Testis (tissue), 2 donors: ENCODE measurements at regions not wholly inside any gene's neighbourhood (a gene's known extent, or its start where the extent isn't known, plus 50 kb on each side); places are given as distances from the start of the nearest gene placed in this dataset.

Source experiments
- DNase-seq: peaks from one replicate; pipeline ENCODE4 v3.0.0-alpha.2; 2019
- H3K27ac ChIP-seq, 2 donors: fragments of 200-600 bp; sonication (generic); one replicate each; pipeline ENCODE4 v1.5.1; 2019
- H3K27me3 ChIP-seq: fragments of 200-600 bp; sonication (generic); one replicate; pipeline ENCODE4 v1.5.1; 2019
- H3K36me3 ChIP-seq: fragments of 200-600 bp; sonication (generic); one replicate; pipeline ENCODE4 v1.5.1; 2017; ENCODE audit warnings: low read depth; ENCODE audit errors: missing control alignments
- H3K4me1 ChIP-seq: fragments of 200-600 bp; sonication (generic); one replicate; pipeline ENCODE4 v1.5.1; 2019
- H3K4me3 ChIP-seq, 2 donors: fragments of 200-600 bp; sonication (generic); one replicate each; pipeline ENCODE4 v1.5.1; 2017 to 2019
- H3K9me3 ChIP-seq: fragments of 200-600 bp; sonication (generic); one replicate; pipeline ENCODE4 v1.5.1; 2017
- POLR2A ChIP-seq: fragments of 450-650 bp; IDR thresholded peaks from one replicate; pipeline ENCODE4 v1.6.1; 2017; ENCODE audit warnings: antibody characterized with exemption, mild to moderate bottlenecking, moderate library complexity
- WGBS, 2 donors: methylation state at CpG; one replicate each; pipeline ENCODE4 v1.1.5; 2018; 5-methylcytosine and 5-hydroxymethylcytosine counted together
- intact Hi-C: fragments of 100-400 bp; cut with DNase I; formaldehyde crosslinking; loops from one replicate; pipeline ENCODE4 v1.15.1; 2023; ENCODE audit warnings: low total_unique reads
- TF ChIP-seq, protein P1 (sequence below), 3 experiments: fragments of 450-650 bp in 2 of 3; fragments of 200-600 bp in 1 of 3; sonication (generic) in 1 of 3; IDR thresholded peaks; one replicate each; pipeline ENCODE4 v1.5.1; 2016 to 2019; ENCODE audit warnings: antibody characterized with exemption in 3 of 3, mild to moderate bottlenecking in 2 of 3, moderate library complexity in 1 of 3

DNA sequence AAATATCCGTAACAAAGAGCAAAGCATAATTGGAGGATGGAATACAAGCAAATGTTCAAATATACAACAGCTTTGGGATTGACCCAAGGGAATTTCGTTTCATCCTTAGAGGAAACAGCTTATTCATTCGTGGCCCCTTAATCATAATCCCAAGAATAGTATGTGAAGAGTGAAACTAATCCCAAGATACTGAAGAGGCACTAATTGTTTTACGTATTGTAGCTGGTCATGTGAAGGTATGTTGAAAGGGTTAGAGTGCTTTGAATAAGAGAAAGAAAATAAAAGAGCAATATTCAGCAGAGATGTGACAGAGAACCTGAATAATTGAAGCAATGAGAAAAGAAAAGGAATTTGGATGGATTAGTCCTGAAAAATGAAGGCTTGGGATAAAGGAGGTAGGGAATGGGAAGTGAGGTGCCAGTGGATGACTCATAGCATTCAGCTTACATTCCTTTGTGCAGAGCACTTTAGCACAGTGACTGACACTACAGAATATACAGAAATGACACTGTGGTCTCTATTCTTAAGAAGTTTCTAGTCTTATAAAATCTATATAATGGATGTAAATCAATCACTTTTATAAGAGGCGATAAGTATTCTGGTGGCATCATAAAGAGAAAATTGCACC, 221.9 kb downstream of the TLR4 start:
- no peak overlapping the region for H3K4me3 ChIP-seq
- intact Hi-C loops, result no loop called here
- H3K9me3 ChIP-seq, result no peaks in the 10 kb centered on the region
- no peaks in the 10 kb centered on the region for H3K36me3 ChIP-seq
- no peak overlapping the region for H3K27ac ChIP-seq
- no peaks in the 10 kb centered on the region for H3K27me3 ChIP-seq
- H3K4me1 ChIP-seq, result no peaks in the 10 kb centered on the region
- DNase-seq, result no peak
- TF ChIP-seq, protein P1, sequence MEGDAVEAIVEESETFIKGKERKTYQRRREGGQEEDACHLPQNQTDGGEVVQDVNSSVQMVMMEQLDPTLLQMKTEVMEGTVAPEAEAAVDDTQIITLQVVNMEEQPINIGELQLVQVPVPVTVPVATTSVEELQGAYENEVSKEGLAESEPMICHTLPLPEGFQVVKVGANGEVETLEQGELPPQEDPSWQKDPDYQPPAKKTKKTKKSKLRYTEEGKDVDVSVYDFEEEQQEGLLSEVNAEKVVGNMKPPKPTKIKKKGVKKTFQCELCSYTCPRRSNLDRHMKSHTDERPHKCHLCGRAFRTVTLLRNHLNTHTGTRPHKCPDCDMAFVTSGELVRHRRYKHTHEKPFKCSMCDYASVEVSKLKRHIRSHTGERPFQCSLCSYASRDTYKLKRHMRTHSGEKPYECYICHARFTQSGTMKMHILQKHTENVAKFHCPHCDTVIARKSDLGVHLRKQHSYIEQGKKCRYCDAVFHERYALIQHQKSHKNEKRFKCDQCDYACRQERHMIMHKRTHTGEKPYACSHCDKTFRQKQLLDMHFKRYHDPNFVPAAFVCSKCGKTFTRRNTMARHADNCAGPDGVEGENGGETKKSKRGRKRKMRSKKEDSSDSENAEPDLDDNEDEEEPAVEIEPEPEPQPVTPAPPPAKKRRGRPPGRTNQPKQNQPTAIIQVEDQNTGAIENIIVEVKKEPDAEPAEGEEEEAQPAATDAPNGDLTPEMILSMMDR (IDR thresholded peaks at IDR 0.05), result no peak
- no peak for TF ChIP-seq POLR2A
- 81 to 83% methylated on average over 5 of the region's 5 CpGs for WGBS, 2 donors

DNA sequence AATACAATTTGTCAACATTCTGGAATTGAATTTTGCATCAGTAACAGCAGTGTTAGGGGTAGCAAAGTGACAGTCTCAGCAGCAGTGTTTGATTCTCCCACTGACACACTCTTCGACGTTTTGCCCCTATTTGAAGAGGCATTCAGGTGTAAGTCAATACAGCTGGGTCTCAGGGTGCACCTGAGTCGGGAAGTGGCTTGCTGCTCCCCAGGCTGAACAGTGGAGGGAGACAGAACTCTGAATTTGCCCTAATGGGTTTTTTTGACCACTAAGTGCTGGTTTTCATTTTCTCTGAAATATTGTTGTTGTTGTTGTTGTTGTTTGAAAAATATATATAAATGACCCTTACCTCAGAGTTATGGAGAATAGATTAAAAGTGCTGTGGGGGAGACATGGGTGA, 223.2 kb downstream of the TLR4 start:
- TF ChIP-seq, protein P1 (IDR thresholded peaks at IDR 0.05), result no peak
- no peak for TF ChIP-seq POLR2A
- H3K27me3 ChIP-seq, result no peaks in the 10 kb centered on the region
- 63 to 70% methylated on average over 3 of the region's 3 CpGs for whole genome bisulfite sequencing, 2 donors
- H3K4me3 ChIP-seq, result no peak overlapping the region
- H3K36me3 ChIP-seq, result no peaks in the 10 kb centered on the region
- no peak overlapping the region for H3K27ac ChIP-seq
- H3K9me3 ChIP-seq, result no peaks in the 10 kb centered on the region
- H3K4me1 ChIP-seq, result no peaks in the 10 kb centered on the region
- intact Hi-C loops, result no loop called here
- no peak for DNase-seq

DNA sequence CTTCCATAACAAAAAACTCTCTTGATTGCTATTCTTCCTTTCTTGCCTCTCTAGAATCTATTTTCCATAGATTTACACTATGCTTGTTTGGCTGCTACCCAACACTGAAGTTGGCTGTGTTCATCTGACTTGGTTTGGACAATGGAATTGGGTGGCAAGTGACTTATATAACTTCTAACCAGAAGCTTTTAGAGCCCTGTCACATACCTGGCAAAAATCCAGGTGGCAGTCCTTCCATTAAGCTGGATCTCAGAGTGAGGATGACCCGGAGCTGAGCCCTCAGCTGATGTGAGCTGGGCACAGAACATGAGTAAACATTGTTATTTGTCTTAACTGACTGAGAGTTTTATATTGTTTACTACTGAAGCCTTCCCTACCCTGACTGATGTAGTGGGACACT, 225.7 kb downstream of the TLR4 start:
- H3K27me3 ChIP-seq, result no peaks in the 10 kb centered on the region
- H3K9me3 ChIP-seq, result no peaks in the 10 kb centered on the region
- H3K27ac ChIP-seq, result no peak overlapping the region
- H3K4me3 ChIP-seq, result no peak overlapping the region
- WGBS, 2 donors, result 74 to 78% methylated on average over 1 of the region's 1 CpG
- intact Hi-C loops, result no loop called here
- H3K4me1 ChIP-seq, result no peaks in the 10 kb centered on the region
- no peaks in the 10 kb centered on the region for H3K36me3 ChIP-seq
- no peak for DNase-seq
- TF ChIP-seq, protein P1 (IDR thresholded peaks at IDR 0.05), result no peak
- TF ChIP-seq POLR2A, result no peak

DNA sequence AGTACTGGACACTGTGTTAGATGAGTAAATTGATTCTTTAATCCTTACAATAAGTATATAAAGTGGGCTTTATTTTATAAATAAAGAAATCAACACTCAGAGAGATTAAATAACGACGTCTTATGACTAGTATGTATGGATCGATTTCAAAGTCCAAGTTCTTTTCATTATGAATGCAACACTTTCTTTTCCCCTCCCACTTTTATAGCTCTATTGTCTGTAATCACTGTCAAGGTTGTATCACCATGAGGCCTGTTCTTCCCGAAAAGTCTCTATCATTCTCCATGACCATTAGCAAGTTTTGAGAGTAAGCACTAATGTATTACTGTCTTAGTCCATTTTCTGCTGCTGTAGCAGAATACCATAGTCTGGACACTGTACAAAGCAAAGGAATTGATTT, 228.4 kb downstream of the TLR4 start:
- Histone ChIP-seq H3K4me3 (no peak overlapping the region), H3K27ac (no peak overlapping the region), H3K9me3 (no peaks in the 10 kb centered on the region), H3K27me3 (no peaks in the 10 kb centered on the region), H3K4me1 (no peaks in the 10 kb centered on the region), H3K36me3 (no peaks in the 10 kb centered on the region)
- no peak for TF ChIP-seq POLR2A
- TF ChIP-seq, protein P1 (IDR thresholded peaks at IDR 0.05), result no peak
- DNase-seq, result no peak
- 90 to 94% methylated on average over 4 of the region's 4 CpGs for whole genome bisulfite sequencing, 2 donors
- intact Hi-C loops, result no loop called here
